ENCODE measurements at regions not wholly inside any gene's neighbourhood (a gene's known extent, or its start where the extent isn't known, plus 50 kb on each side); places are given as distances from the start of the nearest gene placed in this dataset.

DNA sequence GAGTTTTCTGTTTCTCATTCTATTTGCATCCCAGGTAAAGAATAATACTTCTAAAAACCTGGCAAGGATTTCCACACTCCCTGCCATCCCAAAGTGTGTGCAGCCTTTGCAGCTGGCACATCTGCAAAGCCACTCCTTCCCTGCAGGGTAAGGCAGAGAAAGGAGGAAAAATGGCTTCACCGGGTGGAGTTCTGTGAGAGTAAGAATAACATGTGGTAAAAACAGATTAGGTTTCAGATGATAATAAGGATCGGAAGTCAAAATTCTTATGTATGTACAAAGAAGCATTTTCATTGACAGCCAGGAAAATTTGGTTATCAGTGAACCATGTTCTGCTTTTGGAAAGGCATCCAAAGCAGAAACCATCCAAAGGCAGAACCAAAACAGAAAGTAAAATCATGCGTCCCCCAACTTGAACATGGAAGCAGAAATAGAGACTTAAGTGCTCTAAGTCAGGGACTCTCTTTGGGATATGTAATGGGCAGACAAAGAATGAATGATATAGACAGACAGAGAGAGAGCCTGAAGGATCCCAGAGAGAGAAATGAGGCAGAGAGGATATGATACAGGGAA lies 192.6 kb upstream of the CCDC196 start:
- TF ChIP-seq, protein P1, sequence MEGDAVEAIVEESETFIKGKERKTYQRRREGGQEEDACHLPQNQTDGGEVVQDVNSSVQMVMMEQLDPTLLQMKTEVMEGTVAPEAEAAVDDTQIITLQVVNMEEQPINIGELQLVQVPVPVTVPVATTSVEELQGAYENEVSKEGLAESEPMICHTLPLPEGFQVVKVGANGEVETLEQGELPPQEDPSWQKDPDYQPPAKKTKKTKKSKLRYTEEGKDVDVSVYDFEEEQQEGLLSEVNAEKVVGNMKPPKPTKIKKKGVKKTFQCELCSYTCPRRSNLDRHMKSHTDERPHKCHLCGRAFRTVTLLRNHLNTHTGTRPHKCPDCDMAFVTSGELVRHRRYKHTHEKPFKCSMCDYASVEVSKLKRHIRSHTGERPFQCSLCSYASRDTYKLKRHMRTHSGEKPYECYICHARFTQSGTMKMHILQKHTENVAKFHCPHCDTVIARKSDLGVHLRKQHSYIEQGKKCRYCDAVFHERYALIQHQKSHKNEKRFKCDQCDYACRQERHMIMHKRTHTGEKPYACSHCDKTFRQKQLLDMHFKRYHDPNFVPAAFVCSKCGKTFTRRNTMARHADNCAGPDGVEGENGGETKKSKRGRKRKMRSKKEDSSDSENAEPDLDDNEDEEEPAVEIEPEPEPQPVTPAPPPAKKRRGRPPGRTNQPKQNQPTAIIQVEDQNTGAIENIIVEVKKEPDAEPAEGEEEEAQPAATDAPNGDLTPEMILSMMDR (IDR thresholded peaks at IDR 0.05) = no peak
- no peak for TF ChIP-seq POLR2A (IDR thresholded peaks at IDR 0.05)

Measured in thyroid gland (tissue), 4 donors.